ENCODE measurements at regions not wholly inside any gene's neighbourhood (a gene's known extent, or its start where the extent isn't known, plus 50 kb on each side); places are given as distances from the start of the nearest gene placed in this dataset.

DNA sequence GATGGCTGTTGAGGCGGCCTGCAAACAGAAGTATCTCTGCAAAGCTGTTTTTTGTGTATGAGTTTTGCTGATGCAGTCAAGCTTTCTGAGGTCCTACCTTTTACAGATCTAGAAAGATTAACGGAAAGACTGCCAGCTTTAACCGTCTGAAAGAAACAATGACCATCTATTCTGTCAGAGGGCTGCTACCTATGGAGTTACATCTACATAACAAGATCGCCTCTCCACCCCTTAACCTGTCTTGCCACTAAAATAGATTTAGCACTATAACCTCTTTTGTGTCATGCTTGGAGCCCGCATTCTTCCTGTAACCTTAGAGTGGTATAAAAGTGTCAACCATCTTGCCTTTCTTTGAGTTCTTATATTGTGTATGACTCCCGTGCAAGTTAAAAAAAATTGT lies 291.2 kb downstream of the POM121L12 start (continued):
- TF ChIP-seq, protein P1, sequence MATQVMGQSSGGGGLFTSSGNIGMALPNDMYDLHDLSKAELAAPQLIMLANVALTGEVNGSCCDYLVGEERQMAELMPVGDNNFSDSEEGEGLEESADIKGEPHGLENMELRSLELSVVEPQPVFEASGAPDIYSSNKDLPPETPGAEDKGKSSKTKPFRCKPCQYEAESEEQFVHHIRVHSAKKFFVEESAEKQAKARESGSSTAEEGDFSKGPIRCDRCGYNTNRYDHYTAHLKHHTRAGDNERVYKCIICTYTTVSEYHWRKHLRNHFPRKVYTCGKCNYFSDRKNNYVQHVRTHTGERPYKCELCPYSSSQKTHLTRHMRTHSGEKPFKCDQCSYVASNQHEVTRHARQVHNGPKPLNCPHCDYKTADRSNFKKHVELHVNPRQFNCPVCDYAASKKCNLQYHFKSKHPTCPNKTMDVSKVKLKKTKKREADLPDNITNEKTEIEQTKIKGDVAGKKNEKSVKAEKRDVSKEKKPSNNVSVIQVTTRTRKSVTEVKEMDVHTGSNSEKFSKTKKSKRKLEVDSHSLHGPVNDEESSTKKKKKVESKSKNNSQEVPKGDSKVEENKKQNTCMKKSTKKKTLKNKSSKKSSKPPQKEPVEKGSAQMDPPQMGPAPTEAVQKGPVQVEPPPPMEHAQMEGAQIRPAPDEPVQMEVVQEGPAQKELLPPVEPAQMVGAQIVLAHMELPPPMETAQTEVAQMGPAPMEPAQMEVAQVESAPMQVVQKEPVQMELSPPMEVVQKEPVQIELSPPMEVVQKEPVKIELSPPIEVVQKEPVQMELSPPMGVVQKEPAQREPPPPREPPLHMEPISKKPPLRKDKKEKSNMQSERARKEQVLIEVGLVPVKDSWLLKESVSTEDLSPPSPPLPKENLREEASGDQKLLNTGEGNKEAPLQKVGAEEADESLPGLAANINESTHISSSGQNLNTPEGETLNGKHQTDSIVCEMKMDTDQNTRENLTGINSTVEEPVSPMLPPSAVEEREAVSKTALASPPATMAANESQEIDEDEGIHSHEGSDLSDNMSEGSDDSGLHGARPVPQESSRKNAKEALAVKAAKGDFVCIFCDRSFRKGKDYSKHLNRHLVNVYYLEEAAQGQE (tag by site-specific recombination; IDR thresholded peaks at IDR 0.05), result no peak

DNA sequence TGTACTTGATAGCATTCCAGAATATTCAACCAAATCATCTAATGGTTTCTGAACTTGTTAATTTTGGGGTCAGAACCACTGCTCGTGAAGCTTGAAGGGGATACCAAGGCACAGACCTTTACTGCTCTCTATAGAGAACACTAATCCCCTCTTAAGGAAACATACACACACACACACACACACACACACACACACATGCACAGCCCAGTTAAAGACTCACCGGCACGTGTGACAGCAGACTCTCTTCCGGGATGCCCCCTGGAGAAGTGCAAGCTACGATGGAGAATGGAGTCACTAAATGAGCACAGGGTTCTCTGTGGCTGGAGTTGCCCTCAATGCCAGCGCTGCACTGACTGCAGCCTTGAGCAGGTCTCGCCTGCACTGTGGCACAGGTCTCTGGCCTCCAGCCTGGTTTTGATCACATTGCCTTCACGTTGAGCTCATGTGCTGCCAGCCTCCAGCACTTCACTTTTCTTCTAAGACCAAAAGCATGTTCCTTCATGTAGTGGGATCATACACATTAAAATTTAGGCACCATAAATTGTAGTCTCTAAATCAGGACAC lies 300.8 kb downstream of the POM121L12 start:
- Histone ChIP-seq H3K36me3 (ENCODE audit: control insufficient read depth in 2 of 2, insufficient read depth in 1 of 2, low read length in 2 of 2) (no peaks in the 10 kb centered on the region), H3K4me3 (ENCODE audit: low read depth, low read length) (no peak overlapping the region), H3K27ac (ENCODE audit: extremely low read depth, low read depth, low read length) (no peak overlapping the region), H3K9me3 (ENCODE audit: control insufficient read depth, insufficient read depth, low read depth, low read length) (no peaks in the 10 kb centered on the region), H3K4me1 (ENCODE audit: control insufficient read depth, insufficient read depth, low read length) (no peaks in the 10 kb centered on the region)
- CTCF ChIA-PET, result no interaction called here
- TF ChIP-seq, protein P2, sequence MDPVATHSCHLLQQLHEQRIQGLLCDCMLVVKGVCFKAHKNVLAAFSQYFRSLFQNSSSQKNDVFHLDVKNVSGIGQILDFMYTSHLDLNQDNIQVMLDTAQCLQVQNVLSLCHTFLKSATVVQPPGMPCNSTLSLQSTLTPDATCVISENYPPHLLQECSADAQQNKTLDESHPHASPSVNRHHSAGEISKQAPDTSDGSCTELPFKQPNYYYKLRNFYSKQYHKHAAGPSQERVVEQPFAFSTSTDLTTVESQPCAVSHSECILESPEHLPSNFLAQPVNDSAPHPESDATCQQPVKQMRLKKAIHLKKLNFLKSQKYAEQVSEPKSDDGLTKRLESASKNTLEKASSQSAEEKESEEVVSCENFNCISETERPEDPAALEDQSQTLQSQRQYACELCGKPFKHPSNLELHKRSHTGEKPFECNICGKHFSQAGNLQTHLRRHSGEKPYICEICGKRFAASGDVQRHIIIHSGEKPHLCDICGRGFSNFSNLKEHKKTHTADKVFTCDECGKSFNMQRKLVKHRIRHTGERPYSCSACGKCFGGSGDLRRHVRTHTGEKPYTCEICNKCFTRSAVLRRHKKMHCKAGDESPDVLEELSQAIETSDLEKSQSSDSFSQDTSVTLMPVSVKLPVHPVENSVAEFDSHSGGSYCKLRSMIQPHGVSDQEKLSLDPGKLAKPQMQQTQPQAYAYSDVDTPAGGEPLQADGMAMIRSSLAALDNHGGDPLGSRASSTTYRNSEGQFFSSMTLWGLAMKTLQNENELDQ (tag by site-specific recombination; IDR thresholded peaks at IDR 0.05; ENCODE audit: low read depth), result no peak
- TF ChIP-seq GLI2 (tag by site-specific recombination; IDR thresholded peaks at IDR 0.05; ENCODE audit: borderline replicate concordance, low read depth), result no peak
- TF ChIP-seq ZNF548 (tag by site-specific recombination; IDR thresholded peaks at IDR 0.05), result no peak
- TF ChIP-seq, protein P3, sequence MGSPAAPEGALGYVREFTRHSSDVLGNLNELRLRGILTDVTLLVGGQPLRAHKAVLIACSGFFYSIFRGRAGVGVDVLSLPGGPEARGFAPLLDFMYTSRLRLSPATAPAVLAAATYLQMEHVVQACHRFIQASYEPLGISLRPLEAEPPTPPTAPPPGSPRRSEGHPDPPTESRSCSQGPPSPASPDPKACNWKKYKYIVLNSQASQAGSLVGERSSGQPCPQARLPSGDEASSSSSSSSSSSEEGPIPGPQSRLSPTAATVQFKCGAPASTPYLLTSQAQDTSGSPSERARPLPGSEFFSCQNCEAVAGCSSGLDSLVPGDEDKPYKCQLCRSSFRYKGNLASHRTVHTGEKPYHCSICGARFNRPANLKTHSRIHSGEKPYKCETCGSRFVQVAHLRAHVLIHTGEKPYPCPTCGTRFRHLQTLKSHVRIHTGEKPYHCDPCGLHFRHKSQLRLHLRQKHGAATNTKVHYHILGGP (tag by site-specific recombination; IDR thresholded peaks at IDR 0.05), result no peak
- no peak for TF ChIP-seq ZNF157 (tag by site-specific recombination; IDR thresholded peaks at IDR 0.05)
- no peak for TF ChIP-seq ZFP69B (tag by site-specific recombination; IDR thresholded peaks at IDR 0.05)
- TF ChIP-seq ZEB2 (tag by site-specific recombination; IDR thresholded peaks at IDR 0.05), result no peak
- TF ChIP-seq ZNF433 (tag by site-specific recombination; IDR thresholded peaks at IDR 0.05; ENCODE audit: low read depth), result no peak
- TF ChIP-seq BCL11B (tag by site-specific recombination; IDR thresholded peaks at IDR 0.05; ENCODE audit: low read depth), result no peak
- no peak for TF ChIP-seq ZNF184 (tag by site-specific recombination; IDR thresholded peaks at IDR 0.05)
- no peak for TF ChIP-seq ZNF248 (tag by site-specific recombination; IDR thresholded peaks at IDR 0.05)
- TF ChIP-seq PRDM1 (tag by site-specific recombination; IDR thresholded peaks at IDR 0.05), result no peak
- no peak for TF ChIP-seq ZNF202 (tag by site-specific recombination; IDR thresholded peaks at IDR 0.05; ENCODE audit: borderline replicate concordance)
- TF ChIP-seq ZNF239 (tag by site-specific recombination; IDR thresholded peaks at IDR 0.05), result no peak
- TF ChIP-seq ZNF473 (tag by site-specific recombination; IDR thresholded peaks at IDR 0.05), result no peak
- no peak for TF ChIP-seq ZSCAN30 (tag by site-specific recombination; IDR thresholded peaks at IDR 0.05)
- TF ChIP-seq, protein P4, sequence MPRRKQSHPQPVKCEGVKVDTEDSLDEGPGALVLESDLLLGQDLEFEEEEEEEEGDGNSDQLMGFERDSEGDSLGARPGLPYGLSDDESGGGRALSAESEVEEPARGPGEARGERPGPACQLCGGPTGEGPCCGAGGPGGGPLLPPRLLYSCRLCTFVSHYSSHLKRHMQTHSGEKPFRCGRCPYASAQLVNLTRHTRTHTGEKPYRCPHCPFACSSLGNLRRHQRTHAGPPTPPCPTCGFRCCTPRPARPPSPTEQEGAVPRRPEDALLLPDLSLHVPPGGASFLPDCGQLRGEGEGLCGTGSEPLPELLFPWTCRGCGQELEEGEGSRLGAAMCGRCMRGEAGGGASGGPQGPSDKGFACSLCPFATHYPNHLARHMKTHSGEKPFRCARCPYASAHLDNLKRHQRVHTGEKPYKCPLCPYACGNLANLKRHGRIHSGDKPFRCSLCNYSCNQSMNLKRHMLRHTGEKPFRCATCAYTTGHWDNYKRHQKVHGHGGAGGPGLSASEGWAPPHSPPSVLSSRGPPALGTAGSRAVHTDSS (tag by site-specific recombination; IDR thresholded peaks at IDR 0.05), result no peak
- POLR2A ChIA-PET, result no interaction called here
